AG04449 (cell line): ENCODE measurements at regions not wholly inside any gene's neighbourhood (a gene's known extent, or its start where the extent isn't known, plus 50 kb on each side); places are given as distances from the start of the nearest gene placed in this dataset.
"Not testable (repeated sequence)": the region's sequence is repeated elsewhere in the genome, so short reads cannot be mapped to it uniquely, and the experiment has no call there.

Experiments used
- CTCF ChIA-PET: fragments of 350-600 bp; formaldehyde crosslinking; extraction: SDS; loops from one replicate; lab custom pipeline; 2021; ENCODE audit warnings: antibody characterized with exemption; lab: Yijun Ruan, JAX
- POLR2A ChIA-PET: fragments of 400-600, 350-600 bp; formaldehyde crosslinking; extraction: SDS; loops from one replicate; lab custom pipeline; 2020; ENCODE audit warnings: antibody characterized with exemption, inconsistent platforms; lab: Yijun Ruan, JAX
- DNase-seq: peaks from one replicate; pipeline ENCODE4 v3.0.0-alpha.2; 2010; ENCODE audit warnings: low read depth, low spot score
- H3K4me3 ChIP-seq: 2 replicates; pipeline ENCODE4 v1.5.1; 2011; ENCODE audit warnings: low read depth, mild to moderate bottlenecking, control low read depth, low read length
- TF ChIP-seq, protein P1 (sequence below): IDR thresholded peaks from one replicate; pipeline ENCODE4 v1.5.1; 2011; ENCODE audit warnings: mild to moderate bottlenecking, moderate library complexity, low read length, control low read depth, inconsistent platforms; ENCODE audit not compliant: insufficient read depth; ENCODE audit errors: missing control alignments

GRCh38 chr20:46785958-46786357 is 76.5 kb downstream of the SLC2A10 start:
- CTCF ChIA-PET = no interaction called here
- H3K4me3 ChIP-seq = no peak overlapping the region
- POLR2A ChIA-PET = no interaction called here
- TF ChIP-seq, protein P1, sequence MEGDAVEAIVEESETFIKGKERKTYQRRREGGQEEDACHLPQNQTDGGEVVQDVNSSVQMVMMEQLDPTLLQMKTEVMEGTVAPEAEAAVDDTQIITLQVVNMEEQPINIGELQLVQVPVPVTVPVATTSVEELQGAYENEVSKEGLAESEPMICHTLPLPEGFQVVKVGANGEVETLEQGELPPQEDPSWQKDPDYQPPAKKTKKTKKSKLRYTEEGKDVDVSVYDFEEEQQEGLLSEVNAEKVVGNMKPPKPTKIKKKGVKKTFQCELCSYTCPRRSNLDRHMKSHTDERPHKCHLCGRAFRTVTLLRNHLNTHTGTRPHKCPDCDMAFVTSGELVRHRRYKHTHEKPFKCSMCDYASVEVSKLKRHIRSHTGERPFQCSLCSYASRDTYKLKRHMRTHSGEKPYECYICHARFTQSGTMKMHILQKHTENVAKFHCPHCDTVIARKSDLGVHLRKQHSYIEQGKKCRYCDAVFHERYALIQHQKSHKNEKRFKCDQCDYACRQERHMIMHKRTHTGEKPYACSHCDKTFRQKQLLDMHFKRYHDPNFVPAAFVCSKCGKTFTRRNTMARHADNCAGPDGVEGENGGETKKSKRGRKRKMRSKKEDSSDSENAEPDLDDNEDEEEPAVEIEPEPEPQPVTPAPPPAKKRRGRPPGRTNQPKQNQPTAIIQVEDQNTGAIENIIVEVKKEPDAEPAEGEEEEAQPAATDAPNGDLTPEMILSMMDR = no peak
- no peak for DNase-seq

GRCh38 chr20:46786566-46786965 is 77.1 kb downstream of the SLC2A10 start:
- TF ChIP-seq, protein P1 = no peak
- CTCF ChIA-PET = no interaction called here
- POLR2A ChIA-PET = no interaction called here
- no peak for DNase-seq
- no peak overlapping the region for H3K4me3 ChIP-seq

- ChIA-PET POLR2A (no interaction called here), CTCF (no interaction called here)
- H3K4me3 ChIP-seq = no peak overlapping the region
- TF ChIP-seq, protein P1 = no peak
- no peak for DNase-seq
These were observed 78.7 kb downstream of the SLC2A10 start for GRCh38 chr20:46787991-46788762.

DNA sequence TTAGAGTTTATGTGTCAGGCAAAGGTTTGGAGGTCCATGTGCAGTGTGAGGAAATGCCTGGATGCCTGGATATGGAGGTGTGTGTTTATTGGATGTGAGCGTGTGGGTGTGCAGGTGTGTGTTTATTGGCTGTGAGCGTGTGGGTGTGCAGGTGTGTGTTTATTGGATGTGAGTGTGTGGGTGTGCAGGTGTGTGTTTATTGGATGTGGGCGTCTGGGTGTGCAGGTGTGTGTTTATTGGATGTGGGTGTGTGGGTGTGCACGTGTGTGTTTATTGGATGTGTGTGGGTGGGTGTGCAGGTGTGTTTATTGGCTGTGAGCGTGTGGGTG is 79.3 kb downstream of the SLC2A10 start:
- CTCF ChIA-PET, POLR2A ChIA-PET: not testable (repeated sequence)

GRCh38 chr20:46789339-46790028 is 80.0 kb downstream of the SLC2A10 start:
- ChIA-PET POLR2A (no interaction called here), CTCF (no interaction called here)
- no peak for DNase-seq
- H3K4me3 ChIP-seq = no peak overlapping the region
- TF ChIP-seq, protein P1 = no peak

More for the DNA sequence above, 79.3 kb downstream of the SLC2A10 start:
- DNase-seq, H3K4me3 ChIP-seq: not testable (repeated sequence)

- CTCF ChIA-PET = no interaction called here
- TF ChIP-seq, protein P1 = no peak
- no peak overlapping the region for H3K4me3 ChIP-seq
- DNase-seq = no peak
- POLR2A ChIA-PET = no interaction called here
These were observed 82.4 kb downstream of the SLC2A10 start for GRCh38 chr20:46791722-46792416.
